ENCODE measurements at regions not wholly inside any gene's neighbourhood (a gene's known extent, or its start where the extent isn't known, plus 50 kb on each side); places are given as distances from the start of the nearest gene placed in this dataset.

DNA sequence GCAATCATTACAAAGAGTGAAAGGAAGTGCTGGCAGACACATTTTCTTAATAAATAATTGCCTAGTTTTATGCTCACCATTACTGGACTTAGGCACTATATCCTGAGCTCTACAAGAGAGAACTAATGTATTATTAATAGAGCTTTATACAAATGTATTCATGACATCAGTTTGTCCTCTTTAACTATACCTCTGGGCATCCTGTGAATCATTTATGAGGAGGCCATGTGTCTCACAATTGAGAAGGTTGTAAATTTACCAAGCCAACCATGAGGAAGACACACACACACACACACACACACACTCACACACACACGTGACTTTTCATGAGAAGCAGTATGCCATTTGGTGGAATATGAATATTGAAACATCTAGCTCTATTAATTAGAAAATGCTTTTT lies 728.2 kb downstream of the ARAP2 start:
- no peak for TF ChIP-seq POLR2A (IDR thresholded peaks at IDR 0.05; ENCODE audit: low read length)
- TF ChIP-seq GATA1 (IDR thresholded peaks at IDR 0.05; ENCODE audit: low read depth, low read length) = no peak
